Mesothelial cell of epicardium (in vitro differentiated cells): ENCODE measurements at regions not wholly inside any gene's neighbourhood (a gene's known extent, or its start where the extent isn't known, plus 50 kb on each side); places are given as distances from the start of the nearest gene placed in this dataset.

Experiments
- DNase-seq, 2 experiments: peaks; one replicate each; pipeline ENCODE4 v3.0.0; 2021; ENCODE audit warnings: low spot score in 2 of 2; ENCODE audit not compliant: unreplicated experiment in 2 of 2
- H3K27ac Mint-ChIP-seq: 2 replicates; pipeline ENCODE4 v1.8.0; 2021; ENCODE audit warnings: mixed read lengths
- H3K27me3 Mint-ChIP-seq: 2 replicates; pipeline ENCODE4 v1.8.0; 2021; ENCODE audit warnings: low read depth, mixed read lengths
- H3K36me3 Mint-ChIP-seq: 2 replicates; pipeline ENCODE4 v1.8.0; 2021; ENCODE audit warnings: mixed read lengths
- H3K4me1 Mint-ChIP-seq: 2 replicates; pipeline ENCODE4 v1.8.0; 2021; ENCODE audit warnings: mixed read lengths
- H3K4me3 Mint-ChIP-seq: 2 replicates; pipeline ENCODE4 v1.8.0; 2021; ENCODE audit warnings: mild to moderate bottlenecking, moderate library complexity, mixed read lengths
- H3K9me3 Mint-ChIP-seq: 2 replicates; pipeline ENCODE4 v1.8.0; 2021; ENCODE audit warnings: mixed read lengths
- TF ChIP-seq, protein P1 (sequence below): fragments of 200-600 bp; sonication (generic); IDR thresholded peaks from one replicate; pipeline ENCODE4 v1.5.0; 2021; ENCODE audit warnings: antibody characterized with exemption; ENCODE audit not compliant: unreplicated experiment

DNA sequence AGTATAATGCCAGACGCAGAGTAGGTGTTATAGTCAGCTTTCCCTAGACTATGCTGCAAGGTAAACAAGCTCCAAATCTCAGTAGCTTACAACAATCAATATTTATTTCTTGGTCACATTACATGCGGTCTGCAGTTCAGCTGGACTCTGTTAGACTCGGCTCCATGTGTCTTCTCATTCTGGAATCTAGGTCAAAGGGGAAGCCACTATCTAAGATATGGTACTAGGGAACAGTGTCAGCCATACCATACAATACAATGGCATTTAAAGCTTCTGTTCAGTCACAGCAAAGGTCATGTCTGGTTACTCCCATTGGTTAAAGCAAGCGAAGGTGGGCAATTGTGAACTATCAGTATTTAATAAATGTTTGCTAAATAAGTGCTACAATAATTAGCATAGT, 65.3 kb upstream of the SERTM1 start:
- H3K9me3 Mint-ChIP-seq = peaks cover under 1% of the 10 kb centered on the region
- H3K36me3 Mint-ChIP-seq = no peaks in the 10 kb centered on the region
- TF ChIP-seq, protein P1, sequence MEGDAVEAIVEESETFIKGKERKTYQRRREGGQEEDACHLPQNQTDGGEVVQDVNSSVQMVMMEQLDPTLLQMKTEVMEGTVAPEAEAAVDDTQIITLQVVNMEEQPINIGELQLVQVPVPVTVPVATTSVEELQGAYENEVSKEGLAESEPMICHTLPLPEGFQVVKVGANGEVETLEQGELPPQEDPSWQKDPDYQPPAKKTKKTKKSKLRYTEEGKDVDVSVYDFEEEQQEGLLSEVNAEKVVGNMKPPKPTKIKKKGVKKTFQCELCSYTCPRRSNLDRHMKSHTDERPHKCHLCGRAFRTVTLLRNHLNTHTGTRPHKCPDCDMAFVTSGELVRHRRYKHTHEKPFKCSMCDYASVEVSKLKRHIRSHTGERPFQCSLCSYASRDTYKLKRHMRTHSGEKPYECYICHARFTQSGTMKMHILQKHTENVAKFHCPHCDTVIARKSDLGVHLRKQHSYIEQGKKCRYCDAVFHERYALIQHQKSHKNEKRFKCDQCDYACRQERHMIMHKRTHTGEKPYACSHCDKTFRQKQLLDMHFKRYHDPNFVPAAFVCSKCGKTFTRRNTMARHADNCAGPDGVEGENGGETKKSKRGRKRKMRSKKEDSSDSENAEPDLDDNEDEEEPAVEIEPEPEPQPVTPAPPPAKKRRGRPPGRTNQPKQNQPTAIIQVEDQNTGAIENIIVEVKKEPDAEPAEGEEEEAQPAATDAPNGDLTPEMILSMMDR = no peak
- H3K27ac Mint-ChIP-seq = no peak overlapping the region
- no peaks in the 10 kb centered on the region for H3K27me3 Mint-ChIP-seq
- peaks cover 8% of the 10 kb centered on the region for H3K4me1 Mint-ChIP-seq
- H3K4me3 Mint-ChIP-seq = no peak overlapping the region
- DNase-seq = no peak

DNA sequence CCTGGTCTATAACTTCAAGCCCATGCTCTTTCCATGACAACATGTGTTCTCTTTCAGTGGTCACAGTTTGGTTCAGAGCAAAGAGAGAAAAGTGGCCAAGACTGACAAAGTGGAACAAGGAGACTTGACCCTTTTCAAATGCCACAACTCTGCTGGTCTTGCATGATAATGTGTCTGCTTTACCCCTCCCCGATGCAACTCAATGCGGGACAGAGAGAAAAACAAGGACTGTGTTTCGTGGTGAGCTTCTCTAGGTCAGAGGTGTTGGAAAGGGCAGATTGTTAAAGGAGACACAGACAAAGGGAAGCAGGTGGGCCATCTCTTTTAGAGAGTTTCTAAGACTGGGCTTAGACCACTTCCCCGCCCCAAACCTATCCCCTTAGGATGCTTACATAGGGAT, 61.6 kb upstream of the SERTM1 start:
- Mint-ChIP-seq H3K4me1 (peaks cover 10% of the 10 kb centered on the region), H3K27ac (no peak overlapping the region), H3K27me3 (no peaks in the 10 kb centered on the region), H3K36me3 (no peaks in the 10 kb centered on the region), H3K9me3 (no peaks in the 10 kb centered on the region), H3K4me3 (no peak overlapping the region)
- TF ChIP-seq, protein P1 = no peak
- DNase-seq = no peak

DNA sequence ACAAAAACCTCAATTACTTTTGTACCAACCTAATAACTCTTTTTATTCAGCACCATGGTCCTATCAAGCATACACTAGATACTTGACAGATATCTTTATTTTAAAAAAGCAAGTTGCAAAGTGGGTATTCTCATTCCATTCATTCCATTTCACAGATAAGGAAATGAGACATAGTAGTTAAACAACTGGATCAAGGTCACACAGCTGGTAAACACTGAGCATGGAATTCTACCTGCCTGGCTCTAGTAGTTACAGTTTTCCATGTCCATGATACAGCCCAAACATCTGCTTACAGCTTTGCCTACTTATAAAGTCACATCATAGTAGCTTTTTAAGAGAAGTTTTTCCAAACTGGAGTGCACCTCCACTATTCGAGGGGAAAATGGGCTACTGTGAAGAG, 57.1 kb upstream of the SERTM1 start:
- no peaks in the 10 kb centered on the region for H3K36me3 Mint-ChIP-seq
- TF ChIP-seq, protein P1 = no peak
- no peak overlapping the region for H3K27ac Mint-ChIP-seq
- peaks cover 16% of the 10 kb centered on the region for H3K9me3 Mint-ChIP-seq
- H3K4me3 Mint-ChIP-seq = no peak overlapping the region
- no peaks in the 10 kb centered on the region for H3K27me3 Mint-ChIP-seq
- no peak for DNase-seq
- H3K4me1 Mint-ChIP-seq = peaks cover 4% of the 10 kb centered on the region

DNA sequence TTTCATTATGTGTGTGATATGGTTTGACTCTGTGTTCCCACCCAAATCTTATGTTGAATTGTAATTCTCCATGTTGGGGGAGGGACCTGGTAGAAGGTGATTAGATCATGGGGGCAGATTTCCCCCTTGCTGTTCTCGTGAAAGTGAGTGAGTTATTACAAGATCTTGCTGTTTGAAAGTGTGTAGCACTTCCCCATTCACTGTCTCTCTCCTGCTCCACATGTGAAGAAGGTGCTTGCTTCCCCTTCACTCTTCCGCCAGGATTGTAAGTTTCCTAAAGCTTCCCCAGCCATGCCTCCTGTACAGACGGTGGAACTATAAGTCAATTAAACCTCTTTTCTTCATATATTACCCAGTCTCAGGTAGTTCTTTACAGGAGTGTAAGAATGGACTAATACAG, 54.3 kb upstream of the SERTM1 start:
- Mint-ChIP-seq H3K36me3 (no peaks in the 10 kb centered on the region), H3K4me3 (no peak overlapping the region), H3K27ac (no peak overlapping the region), H3K27me3 (peaks cover 5% of the 10 kb centered on the region), H3K4me1 (no peaks in the 10 kb centered on the region), H3K9me3 (peaks cover 16% of the 10 kb centered on the region)
- TF ChIP-seq, protein P1 = no peak
- no peak for DNase-seq
